ENCODE measurements at regions not wholly inside any gene's neighbourhood (a gene's known extent, or its start where the extent isn't known, plus 50 kb on each side); places are given as distances from the start of the nearest gene placed in this dataset.

DNA sequence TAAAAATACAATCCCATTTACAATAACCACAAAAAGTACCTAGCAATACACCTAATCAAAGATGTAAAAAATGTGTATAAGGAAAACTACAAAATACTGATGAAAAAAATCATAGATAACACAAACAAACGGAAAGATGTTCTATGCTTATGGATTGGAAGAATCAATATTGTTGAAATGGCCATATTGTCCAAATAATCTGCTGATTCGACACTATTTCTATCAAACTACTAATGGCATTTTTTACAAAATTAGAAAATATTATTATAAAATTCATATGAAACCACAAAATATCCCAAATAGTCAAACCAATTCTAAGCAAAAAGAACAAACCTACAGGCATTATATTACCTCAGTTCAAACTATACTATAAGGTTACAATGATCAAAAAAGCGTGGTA lies 978.3 kb upstream of the MAP3K7 start:
- TF ChIP-seq, protein P1, sequence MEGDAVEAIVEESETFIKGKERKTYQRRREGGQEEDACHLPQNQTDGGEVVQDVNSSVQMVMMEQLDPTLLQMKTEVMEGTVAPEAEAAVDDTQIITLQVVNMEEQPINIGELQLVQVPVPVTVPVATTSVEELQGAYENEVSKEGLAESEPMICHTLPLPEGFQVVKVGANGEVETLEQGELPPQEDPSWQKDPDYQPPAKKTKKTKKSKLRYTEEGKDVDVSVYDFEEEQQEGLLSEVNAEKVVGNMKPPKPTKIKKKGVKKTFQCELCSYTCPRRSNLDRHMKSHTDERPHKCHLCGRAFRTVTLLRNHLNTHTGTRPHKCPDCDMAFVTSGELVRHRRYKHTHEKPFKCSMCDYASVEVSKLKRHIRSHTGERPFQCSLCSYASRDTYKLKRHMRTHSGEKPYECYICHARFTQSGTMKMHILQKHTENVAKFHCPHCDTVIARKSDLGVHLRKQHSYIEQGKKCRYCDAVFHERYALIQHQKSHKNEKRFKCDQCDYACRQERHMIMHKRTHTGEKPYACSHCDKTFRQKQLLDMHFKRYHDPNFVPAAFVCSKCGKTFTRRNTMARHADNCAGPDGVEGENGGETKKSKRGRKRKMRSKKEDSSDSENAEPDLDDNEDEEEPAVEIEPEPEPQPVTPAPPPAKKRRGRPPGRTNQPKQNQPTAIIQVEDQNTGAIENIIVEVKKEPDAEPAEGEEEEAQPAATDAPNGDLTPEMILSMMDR (IDR thresholded peaks at IDR 0.05; ENCODE audit: low read depth, low read length, missing input control): no peak
- TF ChIP-seq JUND (IDR thresholded peaks at IDR 0.05) (no peak), REST (IDR thresholded peaks at IDR 0.05) (no peak), SP1 (IDR thresholded peaks at IDR 0.05) (no peak), NR2F2 (IDR thresholded peaks at IDR 0.05) (no peak), MAX (IDR thresholded peaks at IDR 0.05) (no peak), YY1 (IDR thresholded peaks at IDR 0.05) (no peak)
- TF ChIP-seq, protein P2, sequence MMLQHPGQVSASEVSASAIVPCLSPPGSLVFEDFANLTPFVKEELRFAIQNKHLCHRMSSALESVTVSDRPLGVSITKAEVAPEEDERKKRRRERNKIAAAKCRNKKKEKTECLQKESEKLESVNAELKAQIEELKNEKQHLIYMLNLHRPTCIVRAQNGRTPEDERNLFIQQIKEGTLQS (IDR thresholded peaks at IDR 0.05): no peak

Measured in liver (tissue), 3 donors.